GM21526 (cell line): ENCODE measurements at regions not wholly inside any gene's neighbourhood (a gene's known extent, or its start where the extent isn't known, plus 50 kb on each side); places are given as distances from the start of the nearest gene placed in this dataset.
"Not testable (repeated sequence)": the region's sequence is repeated elsewhere in the genome, so short reads cannot be mapped to it uniquely, and the experiment has no call there.

Source experiments
- ATAC-seq: cut with Tn5 transposase; IDR thresholded peaks from one replicate; pipeline ENCODE4 v1.9.1; 2021; ENCODE audit warnings: moderate library complexity; ENCODE audit not compliant: unreplicated experiment, low FRiP score

DNA sequence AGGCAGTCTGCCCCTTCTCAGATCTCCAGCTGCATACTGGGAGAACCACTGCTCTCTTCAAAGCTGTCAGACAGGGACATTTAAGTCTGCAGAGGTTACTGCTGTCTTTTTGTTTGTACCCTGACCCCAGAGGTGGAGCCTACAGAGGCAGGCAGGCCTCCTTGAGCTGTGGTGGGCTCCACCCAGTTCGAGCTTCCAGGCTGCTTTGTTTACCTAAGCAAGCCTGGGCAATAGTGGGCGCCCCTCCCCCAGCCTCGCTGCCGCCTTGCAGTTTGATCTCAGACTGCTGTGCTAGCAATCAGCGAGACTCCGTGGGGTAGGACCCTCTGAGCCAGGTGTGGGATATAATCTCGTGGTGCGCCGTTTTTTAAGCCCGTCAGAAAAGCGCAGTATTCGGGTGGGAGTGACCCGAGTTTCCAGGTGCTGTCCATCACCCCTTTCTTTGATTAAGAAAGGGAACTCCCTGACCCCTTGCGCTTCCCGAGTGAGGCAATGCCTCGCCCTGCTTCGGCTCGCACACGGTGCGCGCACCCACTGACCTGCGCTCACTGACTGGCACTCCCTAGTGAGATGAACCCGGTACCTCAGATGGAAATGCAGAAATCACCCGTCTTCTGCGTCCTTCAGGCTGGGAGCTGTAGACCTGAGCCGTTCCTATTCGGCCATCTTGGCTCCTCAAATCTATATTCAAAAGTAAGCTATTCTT is 224.4 kb downstream of the ZNF326 start:
- not testable (repeated sequence) for ATAC-seq

DNA sequence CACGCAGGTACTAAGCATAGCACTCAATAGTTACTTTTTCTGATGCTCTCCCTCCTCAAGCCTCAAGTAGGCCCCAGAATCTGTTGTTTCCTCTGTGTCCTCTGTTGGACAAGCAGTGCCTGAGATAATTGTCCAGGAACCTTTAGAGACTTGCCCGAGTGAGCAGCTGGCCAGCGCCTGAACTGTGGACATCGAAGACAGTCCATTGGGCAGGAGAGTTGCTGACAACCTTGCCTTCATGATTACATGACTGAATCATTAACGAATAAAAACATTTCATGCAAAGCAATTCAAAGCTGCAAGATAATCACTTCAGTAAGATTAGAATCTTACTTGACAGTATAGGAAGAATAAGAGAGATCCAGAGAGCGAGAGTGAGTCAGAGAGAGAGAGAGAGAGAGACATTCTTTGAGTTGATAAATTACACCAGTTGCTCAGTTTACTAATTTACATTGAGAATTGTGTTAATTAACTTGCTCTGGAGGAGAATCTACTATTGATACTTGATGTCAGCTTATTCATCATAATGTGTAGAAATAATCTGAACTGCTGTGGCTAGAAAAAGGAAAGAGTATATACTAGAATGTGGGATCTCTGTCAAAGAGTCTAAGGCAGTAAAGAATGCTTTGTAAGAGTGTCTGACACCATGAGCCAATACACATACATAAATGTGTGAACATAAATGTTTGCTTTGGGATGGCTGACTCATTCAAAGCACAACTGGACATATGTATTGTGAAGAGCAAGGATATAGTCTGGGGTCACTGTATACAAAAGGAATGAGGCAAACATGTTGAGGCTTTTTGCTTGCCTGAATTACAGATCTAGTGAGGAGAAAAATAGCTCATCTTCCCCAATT is 216.0 kb downstream of the ZNF326 start:
- no peak for ATAC-seq

DNA sequence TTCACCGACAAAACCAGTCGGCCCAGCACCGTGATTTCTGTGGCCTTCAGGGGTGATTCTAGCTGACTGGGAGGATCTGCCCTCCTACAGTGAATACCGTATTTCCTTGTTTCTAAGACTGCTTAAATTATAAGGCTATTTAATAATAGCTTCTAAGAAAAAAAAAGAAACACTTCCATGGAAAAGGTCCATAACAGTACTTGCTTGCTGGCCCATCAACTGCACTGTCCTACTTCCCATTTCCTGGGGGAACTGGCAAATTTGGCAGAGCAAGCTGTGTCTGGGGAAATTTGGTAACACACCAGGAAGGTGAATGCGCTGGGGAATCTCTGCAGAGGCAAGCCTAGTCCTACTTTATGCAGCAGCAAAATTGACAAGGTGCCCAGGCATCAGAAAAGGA is 214.0 kb downstream of the ZNF326 start:
- no peak for ATAC-seq

DNA sequence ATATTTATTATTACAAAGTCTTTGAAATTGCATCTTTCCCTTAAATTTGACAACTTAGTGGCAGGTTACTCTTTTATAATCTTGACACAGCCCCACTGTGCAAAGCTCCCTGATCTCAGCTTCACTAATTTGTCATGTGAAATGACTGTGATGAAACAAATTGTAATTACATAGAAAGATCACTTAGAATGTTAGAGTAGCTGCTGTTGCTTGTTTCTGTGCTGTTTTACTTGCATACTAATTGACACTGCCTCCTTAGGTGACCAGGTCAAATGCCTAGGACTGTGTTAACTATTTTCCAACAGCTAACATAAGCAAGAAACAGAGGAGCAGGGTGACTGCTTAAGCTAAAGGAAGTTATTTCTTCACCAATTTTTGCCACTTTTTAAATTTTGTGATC is 211.3 kb downstream of the ZNF326 start:
- no peak for ATAC-seq

DNA sequence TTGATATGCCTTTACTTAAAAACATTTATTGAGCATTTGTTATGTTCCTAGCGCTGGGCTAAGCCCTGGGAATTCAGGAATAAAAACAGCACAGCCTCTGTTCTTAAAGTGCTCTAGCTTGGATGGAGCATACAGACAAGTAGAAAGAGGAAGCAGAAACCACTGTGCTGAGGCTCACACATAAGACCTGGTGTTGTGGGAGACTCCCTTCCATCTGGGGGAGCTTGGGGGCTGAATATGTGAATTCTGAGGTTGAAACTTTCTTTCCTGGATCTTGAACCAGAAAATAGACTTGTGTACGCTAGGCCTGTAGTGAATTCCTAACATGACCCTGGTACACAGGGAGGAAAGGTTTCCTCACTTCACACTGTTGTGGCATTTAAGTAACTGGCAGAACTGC is 209.9 kb downstream of the ZNF326 start:
- ATAC-seq = no peak

DNA sequence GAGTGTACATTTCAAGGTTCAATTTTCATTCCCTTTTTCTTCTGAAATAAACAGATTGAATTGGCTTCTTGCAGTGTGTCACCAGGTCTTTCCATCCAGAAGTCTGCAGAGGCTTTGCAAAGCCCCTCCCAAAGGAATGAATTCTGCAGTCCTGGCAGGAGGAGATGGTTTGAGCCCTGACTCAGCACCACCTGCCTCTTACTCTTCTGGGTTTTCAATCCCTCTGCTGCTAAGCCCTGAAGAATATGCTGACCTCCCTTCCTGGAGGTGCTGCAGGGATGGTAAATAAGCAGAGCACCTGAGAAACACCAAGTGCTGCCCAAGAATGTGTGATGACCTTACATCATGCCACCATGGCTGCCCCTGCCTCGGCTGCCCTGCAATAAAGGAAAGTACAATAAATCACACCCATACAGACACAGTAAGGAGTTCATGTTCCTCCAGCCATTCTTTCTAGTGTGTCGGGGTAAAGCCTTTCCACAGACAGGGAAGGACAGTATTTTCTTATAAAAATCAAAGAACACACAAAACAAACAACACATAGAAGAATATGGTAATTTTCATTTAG is 209.2 kb downstream of the ZNF326 start:
- ATAC-seq = no peak

DNA sequence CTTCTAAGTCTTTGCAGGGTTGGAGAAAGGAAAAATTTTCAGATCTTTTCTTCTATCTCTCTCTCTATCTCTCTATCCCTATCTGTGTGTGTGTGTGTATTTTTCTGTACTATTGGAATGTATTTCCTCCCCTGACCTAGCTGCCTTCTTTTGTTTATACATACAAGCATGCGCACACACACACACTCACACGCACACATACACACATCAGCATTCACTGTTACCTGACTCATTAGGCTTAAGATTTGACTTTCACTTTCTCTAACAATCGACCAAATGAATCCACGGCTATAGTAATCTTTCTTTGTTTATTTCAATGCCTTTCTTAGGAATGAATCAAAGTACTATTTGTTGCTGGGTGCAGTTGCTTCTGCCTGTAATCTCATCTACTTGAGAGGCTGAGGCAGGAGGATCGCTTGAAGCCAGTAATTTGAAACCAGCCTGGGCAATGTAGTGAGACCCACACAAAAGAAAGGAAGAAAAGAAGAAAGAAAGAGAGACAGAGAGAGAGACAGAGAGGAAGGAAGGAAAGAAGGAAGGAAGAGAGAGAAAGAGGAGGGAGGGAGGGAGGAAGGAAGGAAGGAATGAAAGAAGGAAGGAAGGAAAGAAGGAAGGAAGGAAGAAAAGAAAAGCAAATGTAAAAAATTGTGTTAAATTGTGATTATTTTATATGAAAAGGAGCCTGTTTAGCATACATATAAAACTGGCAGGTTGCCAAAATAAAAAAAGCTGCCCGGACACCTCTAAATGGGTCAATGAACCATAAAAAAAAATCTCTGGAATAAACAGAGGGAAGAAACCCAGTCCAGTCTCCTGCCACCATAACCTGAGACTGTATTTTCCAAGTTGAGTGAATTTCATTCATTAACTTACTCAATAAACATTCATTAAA is 206.8 kb downstream of the ZNF326 start:
- no peak for ATAC-seq

DNA sequence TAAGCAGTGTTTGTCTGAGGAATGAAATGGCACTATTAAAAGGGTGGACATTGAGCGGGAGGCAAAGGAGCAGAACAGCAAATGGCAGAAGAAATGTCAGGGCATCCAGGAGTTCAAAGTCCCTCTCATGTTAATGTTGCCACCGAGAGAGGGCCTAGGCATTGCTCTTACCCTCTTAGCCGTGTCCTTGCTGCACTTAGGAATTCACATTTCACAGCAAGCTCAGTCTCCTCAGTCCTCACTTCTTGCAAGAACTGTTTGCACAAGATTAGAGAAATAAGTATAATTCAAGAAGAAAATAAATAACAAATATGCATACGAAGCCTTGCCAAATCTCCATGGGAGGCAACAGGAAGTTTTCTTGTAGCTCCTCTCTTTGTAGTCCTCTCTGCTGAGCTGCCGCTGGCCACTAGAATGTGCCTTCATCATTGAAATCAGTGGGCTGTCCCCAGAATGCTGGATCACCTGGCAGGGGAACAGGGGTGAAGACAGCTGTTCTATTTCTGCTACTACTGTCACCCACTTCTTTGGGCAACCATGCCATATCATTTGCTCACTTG is 205.8 kb downstream of the ZNF326 start:
- ATAC-seq = no peak

DNA sequence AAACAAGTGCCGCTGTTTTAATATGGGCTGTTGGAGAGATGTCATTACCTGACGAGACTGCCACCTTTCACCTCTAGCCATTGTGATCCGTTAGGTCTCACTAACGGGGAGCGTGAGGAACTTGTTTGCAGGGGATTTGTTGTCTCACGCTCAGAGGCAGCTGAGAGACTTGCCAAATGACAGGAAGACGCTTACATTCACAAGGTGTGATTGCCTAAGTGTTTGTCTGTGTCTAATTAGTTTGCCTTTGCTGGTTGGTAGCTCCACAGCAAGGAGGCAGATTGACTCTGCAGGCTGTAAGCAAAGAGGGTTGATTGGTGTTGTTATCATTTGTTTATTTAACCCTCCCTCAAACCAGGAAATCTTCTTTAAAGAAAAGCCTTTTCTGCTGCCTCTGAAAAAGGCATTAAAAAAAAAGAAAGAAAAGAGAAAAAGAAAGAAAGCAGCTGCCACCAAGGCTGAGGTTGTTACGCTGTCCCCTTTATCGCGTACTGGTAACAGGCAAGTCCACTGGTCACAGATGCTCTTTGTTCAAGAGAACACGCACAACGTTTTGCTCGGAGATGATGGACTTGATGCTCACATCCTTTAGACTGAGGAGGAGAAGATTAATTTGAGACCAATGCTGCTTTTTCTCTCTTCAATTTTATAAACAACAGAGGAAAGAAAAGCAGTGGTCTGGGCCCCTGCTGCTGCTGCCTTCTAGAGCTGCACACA is 203.9 kb downstream of the ZNF326 start:
- no peak for ATAC-seq

DNA sequence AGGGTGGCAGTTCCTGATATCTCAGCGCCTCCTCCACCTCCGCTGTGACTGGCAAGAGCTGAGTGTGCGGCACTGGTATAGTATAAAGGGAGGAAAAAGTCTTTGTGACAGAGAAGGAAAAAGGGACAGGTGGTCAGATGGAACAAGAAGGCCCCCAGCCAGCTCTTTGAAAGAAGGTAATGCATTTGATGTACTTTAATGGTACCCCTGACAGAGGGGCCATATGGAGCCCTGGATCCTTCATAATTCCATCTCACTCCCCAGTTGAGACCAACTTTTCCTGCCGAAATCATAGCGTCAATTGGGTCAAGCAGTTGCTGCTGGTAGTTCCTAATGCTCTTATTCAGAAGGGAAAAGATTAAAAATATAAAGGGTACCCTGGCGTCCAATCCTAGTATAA is 198.2 kb downstream of the ZNF326 start:
- ATAC-seq = no peak

DNA sequence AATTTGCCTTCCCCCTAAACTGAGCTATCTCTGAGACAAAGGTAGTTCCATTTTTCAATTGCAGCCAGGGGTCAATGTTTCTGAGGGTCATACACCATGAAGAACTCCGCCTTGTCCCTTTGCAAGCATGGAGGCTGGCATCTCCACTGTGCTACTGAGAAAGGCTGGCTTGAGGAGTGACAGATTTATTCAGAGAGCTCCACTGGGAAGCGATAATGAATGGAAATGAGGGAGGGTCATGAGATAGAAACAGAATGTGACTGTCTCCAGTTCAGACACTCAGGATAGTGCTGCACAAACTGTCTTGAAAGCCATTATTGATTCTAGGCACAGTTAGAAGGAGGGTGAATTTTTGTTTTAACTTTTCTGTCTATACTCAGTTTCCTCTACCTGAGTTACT is 197.5 kb downstream of the ZNF326 start:
- no peak for ATAC-seq

DNA sequence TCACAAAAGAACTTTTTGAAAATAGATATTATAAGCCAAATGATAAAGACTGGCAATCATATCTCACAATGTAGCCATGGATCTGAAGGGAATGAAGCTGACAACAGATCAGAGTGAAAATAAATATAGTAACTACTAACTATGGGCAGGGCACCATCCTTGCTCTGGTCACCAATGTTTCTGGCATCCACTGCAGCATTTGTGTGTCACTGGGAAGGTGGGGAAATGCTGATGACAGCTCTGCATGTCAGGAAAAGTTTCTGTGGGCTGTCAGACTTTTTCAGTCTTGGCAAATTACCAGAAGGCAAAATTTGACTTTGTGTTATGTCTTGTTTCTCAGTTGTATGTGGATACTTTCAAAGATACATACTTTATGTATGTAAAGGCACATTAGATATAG is 195.6 kb downstream of the ZNF326 start:
- no peak for ATAC-seq

DNA sequence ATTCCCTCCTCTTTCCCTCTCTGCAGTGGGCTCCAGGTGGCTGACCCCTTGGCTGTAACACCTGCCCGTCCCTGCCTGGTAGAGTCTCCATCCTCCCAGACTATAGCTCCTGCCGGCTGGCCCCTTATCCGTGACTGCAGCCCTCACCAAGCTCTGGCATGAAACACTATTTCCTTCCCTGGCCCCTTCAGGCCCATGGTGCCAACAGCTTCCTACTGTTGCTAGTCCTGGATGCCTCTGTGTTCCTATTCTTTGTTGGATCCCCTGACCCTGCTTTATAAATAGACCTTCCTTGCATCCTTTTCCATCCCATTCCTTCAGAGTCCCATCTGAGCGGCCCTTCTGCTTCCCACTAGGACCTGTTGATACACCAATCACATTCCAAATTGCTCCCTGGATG is 195.0 kb downstream of the ZNF326 start:
- no peak for ATAC-seq

DNA sequence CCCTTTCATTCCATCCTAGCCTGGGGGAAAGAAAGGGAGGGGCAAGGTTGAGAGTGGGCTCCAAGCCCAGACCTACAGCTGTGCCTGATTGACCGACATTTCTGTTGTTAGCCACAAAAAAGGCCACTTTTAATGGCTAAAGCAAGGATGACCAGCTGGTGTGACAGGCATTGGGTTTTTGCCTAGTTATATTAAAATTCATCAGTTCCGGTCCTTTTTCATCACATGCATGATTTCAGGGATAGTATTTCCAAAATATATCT is 192.3 kb downstream of the ZNF326 start:
- ATAC-seq = no peak

DNA sequence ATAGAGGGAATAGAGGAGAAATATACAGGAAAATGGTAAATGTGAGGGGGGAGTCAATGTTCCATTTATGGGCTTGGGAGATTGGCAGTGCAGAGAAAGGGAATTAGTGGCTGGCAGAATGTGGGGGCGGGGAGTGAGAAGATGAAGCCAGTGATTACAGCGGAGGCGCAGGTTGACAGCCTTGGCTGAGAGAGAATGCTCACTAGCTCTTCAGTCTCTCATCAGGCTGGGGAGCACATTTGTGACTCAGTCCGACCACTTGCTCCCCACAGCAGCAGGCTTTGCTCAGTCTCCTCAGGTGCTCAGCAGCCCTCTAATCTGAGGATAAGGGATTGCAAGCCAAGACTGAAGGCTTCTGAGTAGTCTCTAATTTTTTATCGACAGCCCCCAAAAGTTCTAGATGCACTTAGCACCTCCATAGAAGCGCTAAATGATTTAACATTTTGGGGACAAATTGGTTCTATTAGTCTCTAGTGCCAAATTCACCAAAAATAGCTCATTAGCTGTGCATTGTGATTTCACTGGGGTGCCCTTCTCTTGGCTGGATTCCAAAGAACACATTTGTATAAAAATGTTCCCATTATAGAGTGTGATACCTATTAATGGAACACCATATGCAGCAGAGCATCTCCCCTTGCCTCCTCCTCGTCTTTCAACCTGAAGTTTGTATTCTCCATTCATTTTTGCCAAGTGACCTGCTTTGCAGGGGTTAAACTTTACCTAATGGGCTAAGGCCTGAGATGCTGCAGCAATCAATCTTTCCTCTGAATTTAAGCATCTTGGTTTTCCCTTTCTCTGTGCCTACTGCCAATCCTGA is 191.8 kb downstream of the ZNF326 start:
- ATAC-seq = no peak

DNA sequence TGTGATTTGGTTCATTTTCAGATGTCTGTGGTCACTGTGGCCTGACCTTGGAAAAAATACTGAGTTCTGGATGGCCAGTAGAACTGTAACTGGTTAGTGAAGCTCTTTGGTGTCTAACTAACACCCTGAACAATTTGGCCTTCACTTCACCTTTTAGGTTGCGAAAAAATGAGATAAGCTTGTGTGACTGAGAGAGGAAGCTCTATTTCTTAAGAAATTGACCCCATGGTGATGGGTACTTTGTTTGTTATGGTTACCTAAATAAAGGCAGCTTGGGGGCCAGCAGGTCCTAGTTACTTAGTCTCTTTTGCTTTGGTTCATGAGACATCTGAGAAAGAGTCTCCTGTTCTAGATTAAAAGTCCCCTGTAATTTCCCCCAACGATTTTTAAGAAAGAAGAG is 181.6 kb downstream of the ZNF326 start:
- ATAC-seq = no peak

DNA sequence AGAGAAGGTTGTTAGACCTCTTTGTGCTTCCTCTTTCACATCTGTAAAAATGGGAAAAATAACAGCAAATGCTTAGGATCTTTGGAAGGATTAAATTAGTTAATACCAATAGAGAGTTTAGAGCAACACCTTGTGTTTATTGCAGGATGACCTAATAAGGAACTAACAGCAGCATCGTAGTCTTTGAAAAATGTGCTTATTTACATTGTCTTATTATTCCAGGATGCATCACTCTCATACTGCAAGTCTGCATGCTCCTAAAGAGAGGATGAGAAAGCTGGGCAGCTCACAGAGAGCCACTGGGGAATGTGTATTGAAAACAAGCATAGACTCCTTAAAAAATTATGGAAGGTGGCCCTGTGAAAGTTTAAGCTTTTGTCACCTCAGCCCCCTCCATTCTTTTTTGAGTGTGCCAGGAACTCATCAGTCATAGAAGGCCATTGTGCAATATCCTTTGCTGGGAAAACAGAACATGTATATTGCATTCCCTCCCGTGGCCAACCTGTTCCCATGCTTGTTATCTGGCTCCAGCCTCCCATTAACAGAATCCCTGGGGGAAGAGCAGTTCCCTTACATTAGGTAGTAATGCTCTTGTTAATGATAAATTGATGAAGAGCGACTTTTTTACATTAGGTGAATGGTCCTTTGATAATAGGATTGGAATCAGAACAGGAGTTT is 180.7 kb downstream of the ZNF326 start:
- no peak for ATAC-seq

DNA sequence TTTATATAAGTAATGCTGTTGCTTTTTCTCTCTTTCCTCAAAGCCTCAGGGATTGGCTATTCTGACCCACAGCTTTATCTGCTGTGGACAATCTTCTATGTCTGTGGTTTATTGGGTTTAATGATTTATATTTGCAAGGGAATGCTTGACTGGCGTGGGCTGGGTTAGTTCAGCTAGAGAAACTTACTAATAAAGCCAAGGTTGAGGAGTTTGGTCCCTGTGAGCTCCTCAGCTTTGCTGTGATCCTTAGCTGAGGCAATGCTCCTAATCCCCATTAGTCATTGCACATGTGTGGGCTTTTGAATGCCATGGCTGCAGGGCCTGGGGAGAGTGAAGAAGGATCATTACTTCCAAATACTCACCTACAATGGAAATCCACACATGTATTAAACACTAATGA is 179.3 kb downstream of the ZNF326 start:
- ATAC-seq = no peak

DNA sequence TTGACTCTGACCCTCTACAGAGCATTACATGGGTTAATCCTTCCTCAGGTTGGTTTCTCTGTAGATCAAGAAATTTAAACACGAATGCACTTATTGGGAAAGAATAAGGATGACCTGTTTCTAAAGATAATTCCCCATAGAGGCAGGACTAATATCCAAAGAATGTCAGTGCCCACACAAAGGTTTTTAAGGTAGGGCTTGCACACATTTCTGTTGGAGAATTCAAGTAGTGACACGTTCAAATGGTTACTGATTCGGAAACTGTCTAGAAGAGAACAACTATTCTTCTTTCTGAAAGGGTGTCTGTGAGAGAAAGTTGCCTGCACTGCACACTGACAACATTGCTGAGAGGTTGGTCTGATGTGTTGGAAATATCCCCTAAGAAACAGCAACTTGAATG is 167.3 kb downstream of the ZNF326 start:
- no peak for ATAC-seq
